RWPE1 (cell line): ENCODE measurements at regions not wholly inside any gene's neighbourhood (a gene's known extent, or its start where the extent isn't known, plus 50 kb on each side); places are given as distances from the start of the nearest gene placed in this dataset.

Experiments used
- CTCF ChIA-PET: fragments of 350-600 bp; sonication (Branson Sonifier 250); formaldehyde crosslinking; extraction: SDS; loops from one replicate; lab custom pipeline; 2021; lab: Yijun Ruan, JAX
- POLR2A ChIA-PET: fragments of 400-600 bp; formaldehyde crosslinking; extraction: SDS; loops from one replicate; lab custom pipeline; 2020; ENCODE audit warnings: antibody characterized with exemption; ENCODE audit not compliant: low non-redundant PET; lab: Yijun Ruan, JAX
- DNase-seq: peaks from one replicate; pipeline ENCODE4 v3.0.0; 2012; ENCODE audit warnings: low spot score
- H3K27ac ChIP-seq: fragments of 450-650 bp; 2 replicates; pipeline ENCODE4 v1.5.1; 2017
- TF ChIP-seq, protein P1 (sequence below): fragments of 450-650 bp; conservative IDR thresholded peaks from 2 replicates; pipeline ENCODE4 v1.5.1; 2017; ENCODE audit warnings: low read depth, mild to moderate bottlenecking

DNA sequence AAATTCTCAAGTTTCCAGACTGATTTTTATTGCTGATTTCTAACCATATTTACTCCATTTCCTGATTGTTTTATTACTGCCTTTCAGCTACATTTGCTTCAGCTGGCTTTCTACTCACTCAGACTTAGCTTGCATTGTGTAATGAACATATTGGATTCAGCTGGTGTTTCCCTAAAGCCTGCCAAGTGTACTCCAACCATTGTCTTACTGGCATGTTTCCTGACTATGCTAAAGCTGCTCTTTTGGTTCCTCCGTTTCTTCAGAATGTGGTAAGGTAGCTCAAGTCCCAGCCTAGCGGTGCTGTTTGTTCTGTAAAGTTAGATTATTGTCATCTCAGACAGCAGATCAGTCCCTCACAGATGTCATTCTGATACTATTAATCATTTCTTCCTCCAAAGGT, 53.1 kb upstream of the GLRA2 start:
- POLR2A ChIA-PET = no interaction called here
- CTCF ChIA-PET = no interaction called here
- no peak overlapping the region for H3K27ac ChIP-seq
- DNase-seq = no peak
- TF ChIP-seq, protein P1, sequence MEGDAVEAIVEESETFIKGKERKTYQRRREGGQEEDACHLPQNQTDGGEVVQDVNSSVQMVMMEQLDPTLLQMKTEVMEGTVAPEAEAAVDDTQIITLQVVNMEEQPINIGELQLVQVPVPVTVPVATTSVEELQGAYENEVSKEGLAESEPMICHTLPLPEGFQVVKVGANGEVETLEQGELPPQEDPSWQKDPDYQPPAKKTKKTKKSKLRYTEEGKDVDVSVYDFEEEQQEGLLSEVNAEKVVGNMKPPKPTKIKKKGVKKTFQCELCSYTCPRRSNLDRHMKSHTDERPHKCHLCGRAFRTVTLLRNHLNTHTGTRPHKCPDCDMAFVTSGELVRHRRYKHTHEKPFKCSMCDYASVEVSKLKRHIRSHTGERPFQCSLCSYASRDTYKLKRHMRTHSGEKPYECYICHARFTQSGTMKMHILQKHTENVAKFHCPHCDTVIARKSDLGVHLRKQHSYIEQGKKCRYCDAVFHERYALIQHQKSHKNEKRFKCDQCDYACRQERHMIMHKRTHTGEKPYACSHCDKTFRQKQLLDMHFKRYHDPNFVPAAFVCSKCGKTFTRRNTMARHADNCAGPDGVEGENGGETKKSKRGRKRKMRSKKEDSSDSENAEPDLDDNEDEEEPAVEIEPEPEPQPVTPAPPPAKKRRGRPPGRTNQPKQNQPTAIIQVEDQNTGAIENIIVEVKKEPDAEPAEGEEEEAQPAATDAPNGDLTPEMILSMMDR = no peak

- POLR2A ChIA-PET = no interaction called here
- CTCF ChIA-PET = interaction anchor here (0.6 kb wide), 1 partner anchor 25 kb away, joined by 3 read pairs; no protein-coding TSS in a partner anchor
- TF ChIP-seq, protein P1 = no peak
These were observed 79.6 kb upstream of the GLRA2 start for GRCh38 chrX:14449773-14450172.

DNA sequence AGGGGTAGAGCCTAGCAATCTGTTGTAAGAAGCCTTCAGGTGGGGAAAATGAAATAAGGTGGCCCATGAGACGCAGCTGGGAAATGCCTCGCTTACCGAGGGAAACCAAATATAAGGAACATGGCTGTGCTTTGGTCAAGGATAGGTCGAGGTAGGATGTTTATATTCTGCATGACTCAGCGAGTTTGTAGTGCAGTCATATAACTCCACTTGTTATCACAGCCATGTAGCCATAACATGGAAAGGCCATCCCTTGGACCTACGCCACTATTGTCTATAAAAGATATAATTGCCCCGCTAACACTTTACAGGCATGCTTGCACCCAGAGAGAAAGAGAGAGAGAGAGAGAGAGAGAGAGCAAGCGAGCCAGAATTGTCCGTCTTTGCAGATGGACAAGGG, 80.9 kb upstream of the GLRA2 start:
- DNase-seq = no peak
- ChIA-PET CTCF (no interaction called here), POLR2A (no interaction called here)
- no peak overlapping the region for H3K27ac ChIP-seq
- TF ChIP-seq, protein P1 = no peak

More at GRCh38 chrX:14449773-14450172, 79.6 kb upstream of the GLRA2 start:
- H3K27ac ChIP-seq = no peak overlapping the region
- no peak for DNase-seq

- ChIA-PET POLR2A (no interaction called here), CTCF (no interaction called here)
- DNase-seq = no peak
- H3K27ac ChIP-seq = no peak overlapping the region
- TF ChIP-seq, protein P1 = no peak
These were observed 89.2 kb upstream of the GLRA2 start for GRCh38 chrX:14440106-14440505.

DNA sequence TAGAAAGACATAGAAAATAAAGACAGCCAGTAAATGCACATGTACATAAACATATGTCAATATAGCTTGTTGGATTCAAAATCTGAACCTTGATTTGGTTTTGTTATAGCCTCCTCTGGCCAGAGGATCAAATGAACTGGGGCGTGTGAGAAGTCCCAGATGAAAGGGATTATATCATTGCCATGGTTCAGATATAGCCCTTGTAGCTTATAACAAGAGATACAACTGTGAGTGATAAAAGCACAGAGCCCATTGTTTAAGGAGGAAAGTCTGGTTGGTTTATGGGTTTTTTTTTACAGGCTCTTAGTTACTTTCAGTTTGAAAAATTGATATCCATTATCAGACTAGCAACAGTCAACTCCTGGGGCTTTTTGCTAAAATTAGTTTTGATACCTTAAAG, 101.7 kb upstream of the GLRA2 start:
- POLR2A ChIA-PET = no interaction called here
- TF ChIP-seq, protein P1 = no peak
- H3K27ac ChIP-seq = no peak overlapping the region
- no peak for DNase-seq
- CTCF ChIA-PET = no interaction called here

DNA sequence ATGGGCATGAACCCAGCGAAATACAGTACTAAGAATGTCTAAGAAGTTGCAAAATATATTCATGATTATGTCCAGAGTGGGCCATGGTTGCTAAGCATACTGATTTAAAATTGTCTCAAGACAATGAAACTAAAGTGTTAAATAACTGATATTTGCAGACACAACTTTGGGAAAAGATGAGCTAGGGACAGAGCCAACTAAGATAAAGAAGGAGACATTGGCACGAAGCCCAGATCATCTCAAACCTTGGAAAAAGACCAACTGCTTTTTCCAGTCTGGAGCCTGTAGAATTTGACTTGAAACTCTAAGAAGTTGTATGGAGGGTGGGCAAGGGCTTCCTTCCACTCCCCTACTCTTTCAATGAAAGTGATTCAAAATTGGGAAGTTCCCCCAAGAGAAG, 108.5 kb upstream of the GLRA2 start:
- H3K27ac ChIP-seq = no peak overlapping the region
- no peak for DNase-seq
- TF ChIP-seq, protein P1 = no peak
- POLR2A ChIA-PET = no interaction called here
- CTCF ChIA-PET = no interaction called here

GRCh38 chrX:14412686-14413085, 116.7 kb upstream of the GLRA2 start:
- ChIA-PET POLR2A (no interaction called here), CTCF (no interaction called here)
- TF ChIP-seq, protein P1 = no peak
- no peak for DNase-seq
- no peak overlapping the region for H3K27ac ChIP-seq
